AG10803 (cell line): ENCODE measurements at regions not wholly inside any gene's neighbourhood (a gene's known extent, or its start where the extent isn't known, plus 50 kb on each side); places are given as distances from the start of the nearest gene placed in this dataset.
A peak's percentile ranks its signal among the peaks of the same experiment; 100 is the strongest.
"Not testable (repeated sequence)": the region's sequence is repeated elsewhere in the genome, so short reads cannot be mapped to it uniquely, and the experiment has no call there.

ENCODE experiments used
- DNase-seq: peaks from one replicate; pipeline ENCODE4 v3.0.0; 2010; ENCODE audit warnings: low read depth
- H3K4me3 ChIP-seq: 2 replicates; pipeline ENCODE4 v1.5.1; 2011; ENCODE audit warnings: mild to moderate bottlenecking, low read length, control low read depth
- CTCF ChIP-seq: conservative IDR thresholded peaks from 2 replicates; pipeline ENCODE4 v1.5.1; 2011; ENCODE audit warnings: mild to moderate bottlenecking, low read length, control low read depth, inconsistent platforms

GRCh38 chr5:50575740-50576139, 90.7 kb upstream of the PARP8 start:
- no peak for TF ChIP-seq CTCF
- no peak for DNase-seq
- no peak overlapping the region for H3K4me3 ChIP-seq

GRCh38 chr5:50576265-50576664, 90.2 kb upstream of the PARP8 start:
- no peak for DNase-seq

GRCh38 chr5:50576686-50577256, 89.7 kb upstream of the PARP8 start:
- no peak for DNase-seq
- no peak for TF ChIP-seq CTCF
- no peak overlapping the region for H3K4me3 ChIP-seq

More at GRCh38 chr5:50576265-50576664, 90.2 kb upstream of the PARP8 start:
- H3K4me3 ChIP-seq: no peak overlapping the region
- no peak for TF ChIP-seq CTCF

- no peak for TF ChIP-seq CTCF
- H3K4me3 ChIP-seq: no peak overlapping the region
- DNase-seq: no peak
Observed at GRCh38 chr5:50580506-50580905, 85.9 kb upstream of the PARP8 start.

GRCh38 chr5:50581845-50582244, 84.6 kb upstream of the PARP8 start:
- H3K4me3 ChIP-seq, DNase-seq: not testable (repeated sequence)

GRCh38 chr5:50582699-50583098, 83.7 kb upstream of the PARP8 start:
- TF ChIP-seq CTCF: no peak
- DNase-seq: no peak
- H3K4me3 ChIP-seq: no peak overlapping the region

GRCh38 chr5:50583621-50584020, 82.8 kb upstream of the PARP8 start:
- no peak for DNase-seq
- TF ChIP-seq CTCF: no peak
- H3K4me3 ChIP-seq: no peak overlapping the region

- not testable (repeated sequence) for DNase-seq, H3K4me3 ChIP-seq
Observed at GRCh38 chr5:50588471-50588870, 78.0 kb upstream of the PARP8 start.

- not testable (repeated sequence) for H3K4me3 ChIP-seq
- peak; percentile 6 for DNase-seq
Observed at GRCh38 chr5:50590444-50591189, 75.8 kb upstream of the PARP8 start.

- not testable (repeated sequence) for H3K4me3 ChIP-seq, DNase-seq
Observed at GRCh38 chr5:50591338-50591737, 75.1 kb upstream of the PARP8 start.
